HG02798 (cell line): ENCODE measurements at regions not wholly inside any gene's neighbourhood (a gene's known extent, or its start where the extent isn't known, plus 50 kb on each side); places are given as distances from the start of the nearest gene placed in this dataset.
"Not testable (repeated sequence)": the region's sequence is repeated elsewhere in the genome, so short reads cannot be mapped to it uniquely, and the experiment has no call there.

Experiments
- ATAC-seq: cut with Tn5 transposase; IDR thresholded peaks from one replicate; pipeline ENCODE4 v1.9.1; 2021; ENCODE audit warnings: mild to moderate bottlenecking; ENCODE audit not compliant: unreplicated experiment, poor library complexity

DNA sequence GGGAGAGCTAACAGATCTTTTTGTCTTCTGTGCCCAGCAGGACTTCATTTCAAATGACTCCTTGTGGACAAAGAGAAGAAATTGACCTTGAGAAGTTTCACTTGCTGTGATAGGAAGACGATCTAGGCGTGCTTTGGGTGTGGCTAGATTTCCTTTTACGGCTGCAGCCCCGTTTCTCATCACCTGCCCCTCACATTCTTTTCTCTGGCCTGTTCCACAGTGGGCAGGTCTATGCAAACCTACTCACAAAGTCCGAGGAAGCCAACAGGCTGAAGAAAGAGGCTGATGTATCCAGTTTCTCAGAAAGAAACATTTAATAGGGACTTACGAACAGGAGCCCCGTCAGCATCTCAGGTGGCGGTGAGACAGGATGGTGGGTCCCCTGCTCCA lies 231.8 kb downstream of the FGF9 start:
- ATAC-seq: no peak

DNA sequence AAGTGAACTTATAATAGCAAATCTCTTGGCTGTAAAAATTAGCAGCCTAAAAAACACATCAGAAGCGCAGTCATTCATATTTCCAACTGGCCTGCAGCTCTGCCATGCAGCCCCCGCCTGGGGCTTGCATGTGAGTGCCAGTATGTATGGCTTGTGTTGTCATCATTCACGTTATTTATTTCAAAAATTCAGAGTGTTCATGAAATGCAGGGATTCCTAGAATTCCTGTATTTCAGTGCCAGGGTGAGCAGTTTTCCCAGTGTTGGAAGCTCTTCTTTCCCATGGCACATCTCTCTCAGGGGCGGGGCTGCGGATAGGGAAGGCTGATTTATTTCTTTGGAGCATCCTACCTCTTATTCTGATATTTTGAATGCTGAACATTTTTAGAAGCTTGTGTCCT lies 234.6 kb downstream of the FGF9 start:
- no peak for ATAC-seq

DNA sequence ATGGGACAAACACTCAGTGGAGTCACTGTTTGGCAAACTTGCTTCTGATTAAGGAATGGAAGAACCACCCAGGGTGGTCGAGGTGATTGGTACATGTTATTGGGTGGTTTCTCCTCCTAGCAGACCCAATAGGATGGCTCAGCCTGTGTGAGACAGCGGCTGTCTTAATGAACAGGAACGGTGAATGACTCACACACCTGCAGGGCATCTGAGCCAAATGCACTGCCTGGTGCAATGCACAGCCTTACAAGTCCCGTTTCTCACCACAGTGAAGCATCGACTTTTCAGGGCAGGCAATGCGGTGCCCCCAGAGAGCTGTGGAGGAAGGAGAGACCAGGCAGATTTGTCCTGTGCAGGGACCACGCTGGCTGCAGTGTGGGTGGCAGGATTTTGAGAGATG lies 238.5 kb downstream of the FGF9 start:
- no peak for ATAC-seq

DNA sequence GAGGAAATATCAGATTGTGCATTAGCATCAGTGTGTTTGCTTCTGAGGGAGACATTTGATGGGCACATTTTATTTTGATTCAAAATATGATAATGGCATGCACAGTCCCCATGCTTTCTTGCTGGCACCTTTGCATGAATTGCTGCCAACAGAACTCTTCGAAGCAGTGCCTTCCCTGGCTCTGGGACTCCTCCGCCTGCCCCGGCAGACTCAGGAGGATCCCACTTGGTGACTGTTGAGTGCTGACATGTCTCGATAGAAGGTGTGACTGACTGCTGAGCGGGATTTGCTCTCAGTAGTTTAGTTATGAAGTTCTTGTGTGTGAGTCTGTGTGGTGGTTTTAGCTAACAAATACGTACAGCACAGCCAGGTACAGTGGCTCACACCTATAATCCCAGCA lies 239.7 kb downstream of the FGF9 start:
- no peak for ATAC-seq

DNA sequence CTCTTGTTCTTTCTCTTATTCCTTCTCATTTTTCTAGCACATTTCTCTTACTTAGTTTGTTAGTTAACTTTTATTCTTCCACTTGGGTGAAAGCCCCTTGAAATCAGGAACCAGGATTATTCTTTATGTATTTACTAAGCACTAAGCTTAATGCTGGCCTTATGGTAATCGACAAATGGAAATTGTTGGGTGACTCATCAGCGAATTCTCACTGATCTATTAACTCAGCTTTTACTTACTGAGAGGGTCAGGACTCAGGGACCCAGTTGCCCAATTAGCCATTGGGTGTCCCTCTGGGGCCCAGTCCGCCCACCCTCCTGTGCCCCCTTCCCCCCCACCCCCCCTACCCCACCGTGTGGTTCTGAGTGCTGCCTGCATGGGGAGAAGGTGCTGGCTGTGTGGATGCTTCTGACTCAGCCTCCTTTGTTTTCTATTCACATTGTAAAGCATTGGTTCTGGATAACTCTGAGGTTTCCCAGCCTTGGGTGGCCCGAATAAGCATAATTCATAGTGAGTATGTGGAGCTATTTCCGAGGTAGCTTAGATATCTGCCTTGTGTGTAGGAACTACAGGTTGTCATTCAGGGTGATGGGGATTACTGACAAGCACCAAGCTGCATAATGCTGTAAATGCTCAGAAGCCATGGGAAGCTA lies 240.9 kb downstream of the FGF9 start:
- no peak for ATAC-seq

DNA sequence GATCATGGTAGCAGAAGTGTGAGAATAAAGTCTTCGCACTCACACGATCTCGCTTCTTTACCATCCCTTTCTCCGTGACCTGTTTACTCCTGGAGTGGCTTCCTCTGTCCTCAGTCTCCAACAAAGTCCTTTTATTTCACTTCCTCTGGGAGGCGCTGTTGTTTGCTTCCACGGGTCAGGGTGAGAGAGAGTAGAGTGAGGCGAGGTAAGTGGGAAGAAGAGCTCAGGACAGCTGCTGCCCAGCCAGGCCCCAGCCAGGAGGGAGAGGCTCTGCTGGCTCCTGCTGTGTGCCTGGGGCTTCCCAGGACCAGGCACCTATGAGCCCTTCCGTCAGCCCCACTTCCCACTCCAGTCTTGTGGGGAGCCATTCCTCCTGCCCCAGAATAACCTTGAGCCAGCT lies 242.1 kb downstream of the FGF9 start:
- ATAC-seq: no peak

DNA sequence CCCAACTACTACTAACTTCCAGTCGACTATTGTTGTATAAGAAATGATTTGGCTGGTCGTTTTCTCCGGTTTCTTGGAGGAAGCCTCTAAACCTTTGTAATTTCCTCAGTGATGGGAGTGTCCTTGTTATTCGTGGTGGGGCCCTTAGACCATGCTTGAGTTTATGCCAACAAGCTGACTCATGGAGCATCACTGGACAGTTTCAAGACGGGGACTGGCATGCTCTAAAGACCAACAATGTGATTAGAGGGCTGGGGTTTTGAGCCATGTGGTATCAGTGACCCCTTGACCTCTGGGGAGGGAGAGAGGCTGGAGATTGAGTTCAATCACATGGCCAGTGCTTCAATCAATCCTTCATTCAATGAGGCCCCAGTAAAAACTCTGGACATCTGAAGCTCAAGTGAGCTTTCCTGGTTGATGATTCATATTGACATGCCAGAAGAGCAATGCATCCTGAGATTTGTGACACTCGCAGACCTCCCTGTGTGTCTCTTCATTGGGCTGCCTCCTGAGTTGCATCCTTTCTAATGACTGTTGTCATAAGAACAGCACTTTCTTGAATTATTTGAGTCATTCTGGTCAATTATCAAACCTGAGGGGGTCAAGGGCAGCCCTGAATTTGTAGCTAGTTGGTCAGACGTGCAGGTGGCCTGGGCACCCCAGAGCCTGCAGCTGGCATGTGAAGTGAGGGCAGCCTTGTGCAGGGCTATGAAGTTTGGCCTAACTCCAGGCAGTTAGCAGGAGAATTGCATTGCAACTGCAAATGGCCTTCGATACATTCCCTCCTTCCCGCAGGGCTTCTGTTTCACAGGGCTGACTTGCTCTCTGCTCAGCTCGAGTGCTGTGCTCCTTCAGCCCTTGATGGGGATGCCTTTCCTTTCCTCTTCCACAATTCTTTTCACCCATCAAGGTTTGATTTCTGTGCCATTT lies 246.5 kb downstream of the FGF9 start:
- no peak for ATAC-seq

DNA sequence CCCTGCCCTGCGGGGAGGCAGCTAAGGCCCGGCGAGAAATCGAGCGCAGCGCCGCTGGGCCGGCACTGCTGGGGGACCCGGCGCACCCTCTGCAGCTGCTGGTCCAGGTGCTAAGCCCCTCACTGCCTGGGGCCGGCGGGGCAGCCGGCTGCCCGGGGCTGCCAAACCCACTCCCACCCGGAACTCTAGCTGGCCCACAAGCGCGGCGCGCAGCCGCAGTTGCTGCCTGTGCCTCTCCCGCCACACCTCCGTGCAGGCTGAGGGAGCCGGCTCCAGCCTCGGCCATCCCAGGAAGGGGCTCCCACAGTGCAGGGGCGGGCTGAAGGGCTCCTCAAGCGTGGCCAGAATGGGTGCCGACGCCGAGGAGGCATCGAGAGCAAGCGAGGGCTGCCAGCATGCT lies 249.9 kb downstream of the FGF9 start:
- ATAC-seq: not testable (repeated sequence)

DNA sequence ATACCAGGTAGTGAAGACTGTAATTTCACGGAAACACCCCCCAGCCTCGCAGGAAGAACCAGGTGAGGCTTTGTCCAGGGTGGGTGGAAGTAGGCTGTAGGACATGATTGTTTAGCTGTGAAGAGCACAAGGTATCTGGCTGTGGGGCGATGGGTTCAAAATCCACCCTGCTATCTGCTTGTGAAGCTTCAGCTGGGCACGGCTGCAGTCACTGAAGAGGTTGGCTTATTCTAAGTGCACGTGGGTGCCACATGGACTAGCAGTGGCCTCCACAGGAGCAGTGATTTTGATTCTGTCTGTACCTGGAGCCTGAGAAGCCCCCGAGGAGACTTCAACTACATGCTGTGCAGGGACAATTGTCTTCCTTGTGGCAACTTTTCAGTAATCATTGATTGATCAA lies 254.1 kb downstream of the FGF9 start:
- ATAC-seq: no peak

DNA sequence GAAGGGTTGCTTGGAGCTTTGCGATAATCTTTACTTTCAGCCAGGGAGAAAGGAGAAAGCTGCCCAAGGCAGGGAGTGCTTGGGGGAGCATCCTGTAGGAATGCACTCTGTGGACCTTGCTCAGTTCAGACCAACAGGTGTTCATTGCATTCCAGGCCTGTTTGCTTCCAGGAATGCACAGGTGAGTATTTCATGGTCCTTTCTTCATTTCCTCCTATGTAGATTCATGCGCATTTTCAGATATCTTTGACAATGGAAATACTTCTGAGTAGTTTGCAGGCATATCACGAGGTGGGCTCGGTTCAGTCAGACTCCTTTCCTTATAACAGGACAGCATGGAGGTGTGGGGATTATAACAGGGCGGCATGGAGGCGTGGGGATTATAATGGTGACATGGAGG lies 254.8 kb downstream of the FGF9 start:
- ATAC-seq: no peak

DNA sequence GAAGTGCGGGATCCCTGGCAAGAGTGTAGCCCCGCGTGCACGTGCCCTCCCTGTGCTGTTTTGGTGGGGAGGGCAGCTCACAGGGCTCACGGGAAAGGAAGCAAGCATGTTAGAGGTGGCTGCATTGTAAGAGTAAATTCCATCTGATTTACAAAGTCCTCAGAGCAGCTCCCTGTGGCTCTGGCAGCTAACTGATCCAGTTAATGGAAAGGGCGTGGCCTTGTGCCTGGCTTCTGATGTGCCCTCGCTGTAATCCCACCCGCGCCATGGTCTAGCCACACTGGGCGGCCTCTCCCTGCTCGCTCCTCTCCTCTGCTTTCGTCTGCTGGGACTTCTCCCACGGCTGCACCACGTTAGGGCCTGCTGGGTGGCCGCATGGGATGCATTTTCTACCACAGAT lies 258.5 kb downstream of the FGF9 start:
- no peak for ATAC-seq

DNA sequence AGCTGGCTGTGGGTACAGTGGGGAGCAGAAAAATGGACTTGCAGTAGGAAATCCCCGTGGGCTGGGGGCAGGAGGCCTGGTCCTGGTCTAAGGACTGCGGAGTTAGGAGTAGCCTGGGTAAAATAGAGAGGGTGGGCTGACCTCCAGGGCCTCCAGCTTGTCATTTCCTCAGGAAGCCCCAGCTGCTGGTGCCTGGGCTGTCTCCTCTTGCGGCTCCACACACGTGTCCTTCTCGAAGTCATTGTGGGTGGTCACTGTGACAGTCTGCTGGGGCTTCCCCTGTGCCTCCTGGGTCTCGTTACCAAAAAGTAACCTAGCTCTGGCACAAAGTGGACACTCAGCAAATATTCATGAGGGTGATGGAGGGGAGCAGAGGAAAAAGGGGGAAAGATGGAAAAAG lies 259.7 kb downstream of the FGF9 start:
- ATAC-seq: no peak

DNA sequence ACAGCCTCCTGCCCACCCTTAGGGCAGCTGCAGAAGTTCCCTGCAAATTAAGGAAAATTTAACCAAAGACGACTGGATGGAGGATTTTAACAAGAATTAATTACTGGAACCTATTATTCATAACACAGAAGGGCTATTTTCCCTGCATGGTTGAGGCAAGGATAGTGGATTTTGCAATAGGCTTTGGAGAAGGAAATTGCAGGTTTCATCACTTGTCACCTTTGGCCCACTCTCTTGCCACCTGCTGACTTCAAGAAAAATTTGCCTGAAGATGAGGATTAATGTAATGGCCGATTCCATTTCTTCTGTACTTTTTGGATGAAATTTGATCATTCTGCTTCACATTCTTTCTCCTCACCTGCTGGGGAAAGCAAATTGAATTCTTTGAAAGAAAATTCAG lies 261.7 kb downstream of the FGF9 start:
- no peak for ATAC-seq

DNA sequence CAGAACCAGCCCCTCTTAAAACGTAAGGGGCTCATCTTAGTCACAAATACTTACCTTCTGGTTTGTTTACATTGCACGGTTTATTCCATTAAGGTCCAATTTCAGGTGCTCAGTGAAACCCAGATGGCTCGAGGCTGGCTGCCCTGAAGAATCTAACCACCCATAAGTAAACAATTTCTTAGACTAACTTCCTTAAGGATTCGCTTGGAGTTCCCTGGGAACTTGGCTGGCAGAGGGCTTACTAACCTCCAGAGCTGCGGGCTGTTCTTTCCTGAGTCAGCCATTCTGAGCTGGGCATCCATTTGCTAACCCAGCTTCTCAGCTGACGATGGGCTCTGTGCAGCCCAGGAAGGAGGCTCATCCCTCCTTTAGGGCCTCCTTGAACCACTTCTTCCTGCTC lies 262.1 kb downstream of the FGF9 start:
- ATAC-seq: no peak

DNA sequence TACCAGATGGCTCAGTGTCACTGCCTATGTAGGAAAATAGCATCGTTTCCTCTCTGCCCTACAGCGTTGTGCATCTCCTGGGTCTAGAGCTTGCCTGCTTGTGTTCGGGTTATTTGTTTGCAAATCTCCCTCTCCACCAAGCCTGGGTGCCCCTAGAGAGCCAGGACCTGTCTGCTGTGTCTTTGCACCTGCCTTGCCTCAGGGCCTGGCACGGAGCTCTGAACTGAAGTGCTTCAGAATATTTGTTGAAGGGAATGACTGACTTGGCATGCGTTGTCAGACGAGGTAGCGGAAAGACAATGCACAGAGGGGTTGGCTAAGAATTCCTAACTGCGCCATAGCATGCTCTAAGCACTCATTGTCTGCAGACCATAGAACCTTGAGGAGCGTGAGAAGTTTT lies 263.4 kb downstream of the FGF9 start:
- no peak for ATAC-seq

DNA sequence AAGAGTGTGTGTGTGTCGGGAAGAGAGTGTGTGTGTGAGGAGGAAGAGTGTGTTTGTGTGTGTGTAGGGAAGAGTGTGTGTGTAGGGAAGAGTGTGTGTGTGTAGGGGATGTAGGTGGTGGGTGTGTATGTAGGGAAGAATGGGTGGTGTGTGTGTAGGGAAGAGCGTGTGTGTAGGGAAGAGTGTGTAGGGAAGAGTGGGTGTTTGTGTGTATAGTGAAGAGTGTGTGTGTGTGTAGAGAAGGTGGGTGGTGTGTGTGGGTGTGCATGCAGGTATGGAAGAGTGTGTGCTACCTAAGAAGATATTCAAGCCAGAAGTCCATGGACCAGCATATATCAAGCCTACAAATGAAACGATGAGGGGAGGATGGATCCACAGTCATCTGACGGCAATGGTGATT lies 265.8 kb downstream of the FGF9 start:
- ATAC-seq: no peak

DNA sequence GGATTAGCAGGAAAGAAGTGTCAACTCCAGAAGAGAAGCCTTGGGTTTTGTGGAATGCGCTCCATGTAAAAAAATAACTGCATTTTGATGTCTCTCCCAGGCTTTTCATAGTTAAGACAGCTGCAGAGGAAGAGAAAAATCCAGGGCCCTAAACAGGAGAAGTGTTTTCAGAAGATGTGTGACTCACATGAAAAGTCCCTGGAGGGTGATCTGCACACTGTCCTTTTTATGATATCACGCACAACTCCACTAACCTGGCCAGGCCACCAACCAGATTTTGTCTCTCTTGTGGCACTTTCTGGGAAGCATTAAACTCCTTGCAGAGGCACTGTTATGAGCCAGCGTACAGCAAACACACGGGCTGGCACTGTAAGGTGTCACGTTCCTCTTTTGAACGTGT lies 267.3 kb downstream of the FGF9 start:
- no peak for ATAC-seq

DNA sequence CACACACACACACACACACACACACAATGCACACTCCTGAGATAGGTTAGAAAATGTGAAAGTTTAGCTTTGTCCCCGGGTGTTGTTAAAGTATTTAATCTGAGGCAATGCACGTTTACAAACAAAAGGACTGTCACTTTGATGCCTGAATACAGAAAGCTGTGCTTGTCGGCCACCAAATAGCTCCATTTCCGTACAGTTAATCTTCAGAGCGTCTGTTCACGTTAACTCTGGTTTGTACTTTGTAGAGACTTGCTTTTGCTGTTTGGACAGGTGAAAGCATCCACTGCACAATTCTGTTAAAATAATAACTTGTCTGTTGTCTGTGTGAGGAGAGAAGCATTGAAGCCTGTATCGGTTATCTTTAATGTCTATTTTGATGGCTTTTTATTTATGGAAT lies 267.8 kb downstream of the FGF9 start:
- no peak for ATAC-seq

DNA sequence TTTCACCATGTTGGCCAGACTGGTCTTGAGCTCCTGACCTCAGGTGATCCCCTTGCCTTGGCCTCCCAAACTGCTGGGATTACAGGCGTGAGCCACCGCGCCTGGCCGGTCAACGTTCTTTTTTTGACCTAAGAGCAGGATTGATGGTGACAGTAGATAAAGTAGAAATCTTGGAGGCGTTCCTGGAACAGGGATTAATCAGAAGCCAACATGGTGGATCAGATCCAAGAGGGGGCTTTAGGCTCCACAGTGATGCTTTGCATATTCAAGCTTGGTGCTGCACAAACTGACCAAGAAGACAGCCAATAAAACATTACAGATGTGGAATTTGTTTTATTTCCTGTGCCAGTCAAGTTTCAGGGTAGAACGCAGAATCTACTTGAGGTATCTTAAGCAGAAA lies 271.2 kb downstream of the FGF9 start:
- no peak for ATAC-seq

DNA sequence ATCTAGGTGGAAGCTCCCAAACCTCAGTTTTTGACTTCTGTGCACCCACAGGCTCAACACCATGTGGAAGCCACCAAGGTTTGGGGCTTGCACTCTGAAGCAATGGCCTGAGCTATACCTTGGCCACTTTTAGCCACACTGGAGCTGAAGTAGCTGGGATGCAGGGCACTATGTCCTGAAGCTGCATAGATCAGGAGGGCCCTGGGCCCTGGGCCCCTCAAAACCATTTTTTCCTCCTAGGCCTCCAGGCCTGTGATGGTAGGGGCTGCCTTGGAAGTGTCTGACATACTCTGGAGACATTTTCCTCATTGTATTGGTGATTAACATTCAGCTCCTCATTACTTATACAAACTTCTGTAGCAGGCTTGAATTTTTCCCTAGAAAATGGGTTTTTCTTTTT lies 273.7 kb downstream of the FGF9 start:
- no peak for ATAC-seq

DNA sequence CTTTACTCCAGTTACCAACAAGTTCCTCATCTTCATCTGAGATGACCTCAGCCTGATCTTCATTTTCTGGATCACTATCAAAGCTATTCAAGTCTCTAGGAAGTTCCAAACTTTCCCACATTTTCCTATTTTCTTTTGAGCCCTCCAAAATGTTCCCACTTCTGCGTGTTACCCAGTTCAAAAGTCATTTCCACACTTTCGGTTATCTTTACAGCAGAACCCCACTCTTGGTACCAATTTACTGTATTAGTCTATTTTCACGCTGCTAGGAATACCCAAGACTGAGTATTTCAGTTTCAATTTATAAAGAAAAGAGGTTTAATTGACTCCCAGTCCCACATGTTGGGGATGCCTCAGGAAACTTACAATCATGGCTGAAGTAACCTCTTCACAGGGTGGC lies 274.3 kb downstream of the FGF9 start:
- ATAC-seq: no peak

DNA sequence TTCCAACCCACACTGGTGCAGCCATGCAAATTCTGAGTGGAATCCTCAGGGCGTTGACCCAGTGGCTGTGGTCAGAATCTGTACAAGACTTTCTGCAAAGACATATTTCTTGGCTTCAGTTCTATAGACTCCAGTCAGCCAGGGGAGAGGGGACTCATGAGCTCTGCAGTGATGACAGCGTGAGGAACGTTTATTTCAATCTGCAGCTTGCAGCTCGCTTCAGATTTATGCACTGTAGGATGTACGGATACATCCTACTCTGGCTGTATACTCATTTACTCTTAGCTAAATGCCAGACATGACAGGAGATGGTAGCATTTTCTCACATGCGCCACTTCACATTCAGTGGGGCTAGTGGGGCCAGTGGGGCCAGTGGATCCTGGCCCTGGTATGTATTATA lies 276.1 kb downstream of the FGF9 start:
- no peak for ATAC-seq
